ENCODE measurements at regions not wholly inside any gene's neighbourhood (a gene's known extent, or its start where the extent isn't known, plus 50 kb on each side); places are given as distances from the start of the nearest gene placed in this dataset.
"Not testable (repeated sequence)": the region's sequence is repeated elsewhere in the genome, so short reads cannot be mapped to it uniquely, and the experiment has no call there.

DNA sequence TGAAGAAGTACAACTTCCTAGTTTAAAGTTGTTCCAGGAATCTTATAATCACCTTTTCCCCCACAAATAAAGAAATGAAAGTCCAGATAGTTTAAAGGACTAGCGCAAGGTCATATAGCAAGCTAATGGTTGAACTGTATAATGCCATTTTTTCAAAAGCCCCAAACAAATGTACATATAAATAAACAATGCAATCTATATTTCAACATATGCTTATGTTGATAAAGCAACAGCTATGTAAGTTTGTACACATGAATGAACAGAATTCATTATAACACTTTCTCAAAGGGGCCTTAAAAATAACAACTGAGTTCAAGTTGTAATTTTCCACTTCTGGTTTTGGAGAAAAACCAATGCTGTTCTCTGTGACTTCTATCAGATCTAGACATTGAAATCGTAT lies 1628.6 kb downstream of the CDH8 start:
- Mint-ChIP-seq H3K9me3 (peaks cover 1% of the 10 kb centered on the region), H3K4me1 (ENCODE audit: low read depth) (no peaks in the 10 kb centered on the region), H3K27me3 (ENCODE audit: low read depth) (no peaks in the 10 kb centered on the region), H3K27ac (no peak overlapping the region), H3K36me3 (ENCODE audit: low read depth) (no peaks in the 10 kb centered on the region), H3K4me3 (no peak overlapping the region)
- intact Hi-C loops (cut with micrococcal nuclease) = no loop called here
- CTCF ChIA-PET = no interaction called here
- DNase-seq = no peak

DNA sequence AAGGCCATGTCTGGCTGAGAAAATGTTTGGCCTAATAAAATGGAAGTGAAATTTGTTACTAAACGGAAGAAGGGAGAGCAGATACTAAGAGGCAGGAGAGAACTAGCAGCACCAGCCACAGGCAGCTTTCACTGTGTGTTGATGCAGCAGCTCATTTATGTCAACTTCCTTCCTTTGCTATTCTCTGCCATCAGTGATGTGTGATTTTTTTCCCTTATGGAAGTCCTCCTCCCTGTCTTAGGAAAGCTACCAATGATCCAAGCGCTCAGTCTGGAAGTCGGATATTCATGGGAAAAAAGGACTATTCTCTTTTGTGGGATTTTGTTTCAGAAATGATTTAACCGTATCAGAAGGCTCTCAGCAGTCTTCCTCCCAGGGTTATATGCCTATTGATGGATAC lies 1629.2 kb downstream of the CDH8 start:
- no peak overlapping the region for H3K27ac Mint-ChIP-seq
- intact Hi-C loops (cut with micrococcal nuclease) = no loop called here
- no peaks in the 10 kb centered on the region for H3K27me3 Mint-ChIP-seq (ENCODE audit: low read depth)
- CTCF ChIA-PET = no interaction called here
- H3K36me3 Mint-ChIP-seq (ENCODE audit: low read depth) = no peaks in the 10 kb centered on the region
- H3K4me3 Mint-ChIP-seq = no peak overlapping the region
- no peak for DNase-seq
- peaks cover 1% of the 10 kb centered on the region for H3K9me3 Mint-ChIP-seq
- H3K4me1 Mint-ChIP-seq (ENCODE audit: low read depth) = no peaks in the 10 kb centered on the region

DNA sequence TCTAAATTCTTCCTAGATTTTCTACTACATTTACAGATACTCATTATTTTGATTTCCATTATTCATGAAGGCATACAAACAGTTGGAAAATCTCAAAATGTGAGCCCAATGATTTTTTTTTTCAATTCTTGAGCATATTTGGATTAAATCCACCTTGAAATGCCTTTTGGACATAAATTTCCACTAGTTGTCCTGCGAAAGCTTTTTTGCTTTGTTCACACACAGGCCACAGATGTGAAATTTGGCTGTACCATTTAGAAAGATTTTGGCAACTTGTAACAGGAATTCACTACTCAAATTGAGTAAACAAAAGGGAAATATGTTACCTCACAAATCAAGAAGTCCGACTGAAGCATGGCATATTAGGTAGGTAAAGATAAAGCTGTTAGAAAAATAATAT lies 1631.0 kb downstream of the CDH8 start:
- Mint-ChIP-seq H3K27me3 (ENCODE audit: low read depth) (no peaks in the 10 kb centered on the region), H3K9me3 (peaks cover 1% of the 10 kb centered on the region), H3K27ac (no peak overlapping the region), H3K36me3 (ENCODE audit: low read depth) (no peaks in the 10 kb centered on the region), H3K4me1 (ENCODE audit: low read depth) (no peaks in the 10 kb centered on the region), H3K4me3 (no peak overlapping the region)
- intact Hi-C loops (cut with micrococcal nuclease) = no loop called here
- DNase-seq = no peak
- CTCF ChIA-PET = no interaction called here

DNA sequence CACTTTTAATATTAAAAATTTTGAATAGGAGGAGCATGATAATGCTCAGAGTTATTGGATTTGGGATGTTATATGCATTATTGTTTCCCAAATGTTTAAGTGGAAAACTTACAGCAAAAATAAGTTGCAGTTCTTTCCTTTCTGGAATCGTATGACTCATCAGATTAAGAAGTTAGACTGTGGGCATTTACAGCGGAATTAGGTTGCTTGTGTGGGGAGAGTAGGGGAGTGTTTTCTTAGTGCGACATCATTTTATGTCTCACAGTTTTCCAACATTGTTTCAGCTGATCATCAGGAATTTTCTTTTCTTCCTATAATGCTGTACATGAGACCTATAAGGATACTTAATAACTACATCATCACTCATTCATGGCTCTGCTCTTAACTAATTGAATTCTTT lies 1631.8 kb downstream of the CDH8 start:
- Mint-ChIP-seq H3K36me3 (ENCODE audit: low read depth) (no peaks in the 10 kb centered on the region), H3K9me3 (peaks cover 1% of the 10 kb centered on the region), H3K4me1 (ENCODE audit: low read depth) (no peaks in the 10 kb centered on the region), H3K27ac (no peak overlapping the region), H3K27me3 (ENCODE audit: low read depth) (no peaks in the 10 kb centered on the region), H3K4me3 (no peak overlapping the region)
- DNase-seq = no peak
- CTCF ChIA-PET = no interaction called here
- intact Hi-C loops (cut with micrococcal nuclease) = no loop called here

DNA sequence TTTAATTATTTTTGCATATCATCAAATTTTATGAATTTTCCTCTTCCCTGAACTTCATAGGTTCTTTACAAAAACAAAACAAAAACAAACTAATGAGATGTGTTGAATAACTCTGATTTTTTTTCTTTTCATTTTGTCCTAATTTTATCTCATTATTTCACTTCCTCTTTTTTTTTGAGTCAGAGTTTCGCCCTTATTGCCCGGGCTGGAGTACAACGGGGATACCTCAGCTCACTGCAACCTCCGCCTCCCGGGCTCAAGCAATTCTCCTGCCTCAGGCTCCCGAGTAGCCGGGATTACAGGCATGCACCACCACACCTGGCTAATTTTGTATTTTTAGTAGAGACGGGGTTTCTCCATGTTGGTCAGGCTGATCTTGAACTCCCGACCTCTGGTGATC lies 1633.3 kb downstream of the CDH8 start:
- H3K4me3 Mint-ChIP-seq; H3K9me3 Mint-ChIP-seq; H3K36me3 Mint-ChIP-seq (ENCODE audit: low read depth); H3K4me1 Mint-ChIP-seq (ENCODE audit: low read depth); DNase-seq; H3K27ac Mint-ChIP-seq; H3K27me3 Mint-ChIP-seq (ENCODE audit: low read depth); intact Hi-C loops (cut with micrococcal nuclease); CTCF ChIA-PET: not testable (repeated sequence)

DNA sequence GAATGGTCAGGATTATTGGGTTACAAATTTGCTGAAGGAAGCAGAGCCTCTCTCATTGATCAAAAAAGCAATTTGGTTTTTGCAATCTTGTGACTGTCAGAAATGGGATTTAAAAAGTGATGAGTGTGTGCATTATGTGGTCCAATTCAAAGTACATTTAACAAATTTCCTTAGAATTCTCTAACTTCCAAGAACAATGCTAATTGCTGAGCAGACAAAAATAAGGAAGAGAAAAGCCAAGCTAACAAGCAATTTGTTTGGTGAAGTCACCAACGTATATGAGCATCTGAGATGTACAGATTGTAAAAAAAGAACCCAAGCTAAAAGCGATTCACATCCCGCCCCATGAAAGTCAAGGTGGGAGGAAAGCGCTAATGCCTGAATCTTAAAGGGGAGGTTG lies 1643.9 kb downstream of the CDH8 start:
- Mint-ChIP-seq H3K4me3 (no peak overlapping the region), H3K9me3 (peaks cover 2% of the 10 kb centered on the region), H3K36me3 (ENCODE audit: low read depth) (no peaks in the 10 kb centered on the region), H3K27me3 (ENCODE audit: low read depth) (no peaks in the 10 kb centered on the region), H3K4me1 (ENCODE audit: low read depth) (no peaks in the 10 kb centered on the region), H3K27ac (no peak overlapping the region)
- intact Hi-C loops (cut with micrococcal nuclease) = no loop called here
- DNase-seq = no peak
- CTCF ChIA-PET = no interaction called here

DNA sequence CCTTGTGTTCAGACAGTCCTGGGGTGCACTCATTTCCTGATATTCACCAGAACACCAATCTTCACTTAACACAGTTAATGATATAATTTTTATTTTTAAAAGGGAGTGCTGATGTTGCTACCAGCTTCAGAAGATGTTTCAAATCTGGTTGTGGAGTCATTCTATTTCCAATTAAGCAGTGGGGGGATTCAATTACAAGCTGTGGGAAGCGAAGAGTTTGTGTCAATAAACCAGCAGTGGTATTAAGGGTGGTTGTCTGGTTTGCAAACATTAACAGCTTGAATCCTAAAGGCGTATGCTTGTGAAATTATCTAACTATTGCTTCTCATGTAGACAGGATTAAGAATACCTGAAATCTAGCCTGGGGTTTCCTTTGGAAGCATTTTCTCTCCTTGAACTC lies 1637.5 kb upstream of the GOT2 start:
- peaks cover 6% of the 10 kb centered on the region for H3K9me3 Mint-ChIP-seq
- H3K4me3 Mint-ChIP-seq = no peak overlapping the region
- H3K4me1 Mint-ChIP-seq (ENCODE audit: low read depth) = no peaks in the 10 kb centered on the region
- DNase-seq = no peak
- H3K36me3 Mint-ChIP-seq (ENCODE audit: low read depth) = no peaks in the 10 kb centered on the region
- H3K27ac Mint-ChIP-seq = no peak overlapping the region
- intact Hi-C loops (cut with micrococcal nuclease) = no loop called here
- CTCF ChIA-PET = no interaction called here
- H3K27me3 Mint-ChIP-seq (ENCODE audit: low read depth) = no peaks in the 10 kb centered on the region

DNA sequence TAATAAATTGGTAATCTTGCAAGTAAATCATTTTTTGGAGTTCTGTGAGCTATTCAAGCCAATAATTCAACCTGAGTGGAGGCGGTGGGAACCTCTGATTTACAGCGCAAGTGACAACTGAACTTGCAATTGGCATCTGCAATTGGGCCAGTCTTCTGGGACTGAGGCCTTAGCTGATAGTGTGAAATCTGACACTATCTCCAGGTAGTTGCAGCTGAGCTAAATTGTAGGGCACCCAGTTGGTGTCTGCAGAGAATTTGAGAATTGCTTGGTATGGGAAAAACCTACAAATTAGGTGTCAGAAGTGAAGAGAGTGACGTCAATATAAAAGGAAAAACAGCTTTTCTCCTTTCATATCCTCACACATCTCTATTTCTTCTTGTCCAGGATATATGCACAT lies 1633.6 kb upstream of the GOT2 start:
- Mint-ChIP-seq H3K4me1 (ENCODE audit: low read depth) (no peaks in the 10 kb centered on the region), H3K27ac (no peak overlapping the region), H3K27me3 (ENCODE audit: low read depth) (no peaks in the 10 kb centered on the region), H3K9me3 (no peaks in the 10 kb centered on the region), H3K36me3 (ENCODE audit: low read depth) (no peaks in the 10 kb centered on the region), H3K4me3 (no peak overlapping the region)
- no peak for DNase-seq
- intact Hi-C loops (cut with micrococcal nuclease) = no loop called here
- CTCF ChIA-PET = no interaction called here

DNA sequence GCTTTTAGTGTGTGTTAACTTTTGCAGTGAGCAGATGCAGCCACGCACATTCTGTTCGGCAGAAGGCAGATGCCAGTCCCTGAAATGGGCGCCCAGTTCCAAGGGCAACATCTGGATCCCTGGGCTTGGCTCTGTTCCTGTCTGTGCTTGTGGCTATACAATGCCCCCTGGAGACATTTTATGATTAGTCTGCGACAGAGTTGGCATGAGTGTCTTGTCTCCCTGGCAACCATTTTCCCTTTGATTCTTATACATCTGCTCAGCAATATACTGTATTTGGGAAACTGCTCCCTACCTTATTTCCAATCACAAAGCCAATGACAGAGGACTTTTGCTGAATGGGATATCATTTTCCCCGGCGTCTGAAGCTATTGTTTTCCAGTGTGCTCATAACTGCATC lies 1629.5 kb upstream of the GOT2 start:
- Mint-ChIP-seq H3K27me3 (ENCODE audit: low read depth) (no peaks in the 10 kb centered on the region), H3K4me3 (no peak overlapping the region), H3K27ac (no peak overlapping the region), H3K9me3 (peaks cover 2% of the 10 kb centered on the region), H3K4me1 (ENCODE audit: low read depth) (no peaks in the 10 kb centered on the region), H3K36me3 (ENCODE audit: low read depth) (no peaks in the 10 kb centered on the region)
- DNase-seq = no peak
- CTCF ChIA-PET = no interaction called here
- intact Hi-C loops (cut with micrococcal nuclease) = no loop called here

DNA sequence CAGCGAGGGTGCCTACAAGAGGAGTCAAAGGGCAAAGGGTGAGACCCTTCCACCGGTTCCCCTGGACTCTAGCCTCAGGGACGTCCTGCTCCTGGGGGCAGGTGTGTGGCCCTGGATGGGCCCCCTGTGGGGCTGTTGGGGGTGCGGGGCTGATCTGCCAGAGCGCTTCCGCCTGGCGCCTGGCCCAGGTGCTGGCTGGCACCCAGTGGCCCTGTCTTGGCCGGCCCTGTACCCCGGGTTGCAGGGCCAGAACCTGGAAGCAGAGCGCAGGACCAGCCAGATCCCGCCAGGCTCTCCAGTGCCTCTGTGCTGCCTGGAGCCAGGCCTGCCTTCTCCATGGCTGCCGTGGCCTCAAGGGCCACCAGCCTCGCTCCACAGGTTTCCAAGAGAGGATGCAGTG lies 1625.8 kb upstream of the GOT2 start:
- intact Hi-C loops (cut with micrococcal nuclease); H3K27ac Mint-ChIP-seq; CTCF ChIA-PET; H3K27me3 Mint-ChIP-seq (ENCODE audit: low read depth); H3K9me3 Mint-ChIP-seq; H3K36me3 Mint-ChIP-seq (ENCODE audit: low read depth); DNase-seq; H3K4me1 Mint-ChIP-seq (ENCODE audit: low read depth); H3K4me3 Mint-ChIP-seq: not testable (repeated sequence)

DNA sequence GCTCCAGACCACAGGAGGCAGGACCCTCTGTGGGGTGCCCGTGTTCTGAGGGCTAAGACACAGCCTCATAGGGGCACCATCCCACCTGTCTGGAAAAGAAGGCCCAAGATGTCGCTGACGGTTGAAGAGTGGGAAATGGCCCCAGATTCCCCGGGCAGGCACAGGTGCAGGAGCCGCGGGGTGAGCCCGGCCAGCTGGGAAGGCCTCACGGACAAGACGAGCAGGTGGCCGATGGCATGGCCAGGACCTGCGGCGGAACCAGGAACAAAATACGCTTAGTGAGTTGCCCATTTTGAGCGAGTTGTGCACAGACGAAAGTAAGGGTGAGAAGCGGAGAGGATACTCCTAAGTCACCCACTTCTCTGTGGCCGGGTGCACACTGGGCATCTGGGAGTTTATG lies 1625.3 kb upstream of the GOT2 start:
- H3K27ac Mint-ChIP-seq; H3K4me1 Mint-ChIP-seq (ENCODE audit: low read depth); H3K27me3 Mint-ChIP-seq (ENCODE audit: low read depth); H3K9me3 Mint-ChIP-seq; H3K36me3 Mint-ChIP-seq (ENCODE audit: low read depth); CTCF ChIA-PET; intact Hi-C loops (cut with micrococcal nuclease); H3K4me3 Mint-ChIP-seq; DNase-seq: not testable (repeated sequence)

DNA sequence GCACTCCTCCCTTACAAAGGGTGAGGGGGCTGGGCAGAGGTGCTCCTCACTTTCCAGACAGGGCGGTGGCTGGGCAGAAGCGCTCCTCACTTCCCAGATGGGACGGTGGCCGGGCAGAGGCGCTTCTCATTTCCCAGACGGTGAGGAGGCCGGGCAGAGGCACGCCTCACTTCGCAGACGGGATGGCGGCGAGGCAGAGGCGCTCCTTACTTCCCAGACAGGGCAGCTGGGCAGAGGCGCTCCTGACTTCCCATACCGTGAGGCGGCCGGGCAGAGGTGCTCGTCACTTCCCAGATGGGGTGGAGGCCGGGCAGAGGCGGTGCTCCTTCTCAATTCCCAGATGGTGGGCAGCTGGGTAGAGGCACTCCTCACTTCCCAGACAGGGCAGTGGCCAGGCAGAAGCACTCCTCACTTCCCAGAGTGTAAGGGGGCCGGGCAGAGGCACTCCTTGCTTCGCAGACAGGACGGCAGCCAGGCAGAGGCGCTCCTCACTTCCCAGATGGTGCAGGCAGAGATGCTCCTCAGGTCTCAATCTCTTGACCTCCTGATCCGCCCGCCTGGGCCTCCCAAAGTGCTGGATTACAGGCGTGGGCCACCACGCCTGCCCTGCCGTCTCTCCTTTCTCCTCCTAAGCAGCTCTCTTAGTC lies 1623.9 kb upstream of the GOT2 start:
- H3K27me3 Mint-ChIP-seq (ENCODE audit: low read depth); CTCF ChIA-PET; H3K4me3 Mint-ChIP-seq; H3K4me1 Mint-ChIP-seq (ENCODE audit: low read depth); DNase-seq; H3K27ac Mint-ChIP-seq; H3K9me3 Mint-ChIP-seq; intact Hi-C loops (cut with micrococcal nuclease); H3K36me3 Mint-ChIP-seq (ENCODE audit: low read depth): not testable (repeated sequence)

DNA sequence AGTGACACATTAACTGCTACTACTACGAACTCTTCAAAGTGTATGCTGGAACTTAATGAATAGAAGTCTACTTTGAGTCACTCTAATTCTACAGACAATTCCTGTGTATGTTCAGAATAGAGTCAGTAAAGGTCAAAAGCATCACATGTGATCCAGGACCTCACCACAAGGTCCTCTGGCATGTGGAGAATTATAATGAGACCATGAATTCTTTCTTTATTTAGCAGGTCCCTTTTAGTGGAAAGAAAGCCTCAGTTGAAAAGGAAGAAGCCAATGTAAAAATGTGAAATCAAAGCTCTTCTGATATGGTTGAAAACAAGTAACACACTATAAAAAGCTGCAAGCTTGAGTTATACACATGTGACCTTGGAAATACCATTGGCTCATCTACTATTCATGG lies 1612.1 kb upstream of the GOT2 start:
- intact Hi-C loops (cut with micrococcal nuclease) = no loop called here
- no peaks in the 10 kb centered on the region for H3K27me3 Mint-ChIP-seq (ENCODE audit: low read depth)
- CTCF ChIA-PET = no interaction called here
- no peaks in the 10 kb centered on the region for H3K4me1 Mint-ChIP-seq (ENCODE audit: low read depth)
- DNase-seq = no peak
- H3K36me3 Mint-ChIP-seq (ENCODE audit: low read depth) = no peaks in the 10 kb centered on the region
- no peak overlapping the region for H3K27ac Mint-ChIP-seq
- peaks cover 2% of the 10 kb centered on the region for H3K9me3 Mint-ChIP-seq
- H3K4me3 Mint-ChIP-seq = no peak overlapping the region

DNA sequence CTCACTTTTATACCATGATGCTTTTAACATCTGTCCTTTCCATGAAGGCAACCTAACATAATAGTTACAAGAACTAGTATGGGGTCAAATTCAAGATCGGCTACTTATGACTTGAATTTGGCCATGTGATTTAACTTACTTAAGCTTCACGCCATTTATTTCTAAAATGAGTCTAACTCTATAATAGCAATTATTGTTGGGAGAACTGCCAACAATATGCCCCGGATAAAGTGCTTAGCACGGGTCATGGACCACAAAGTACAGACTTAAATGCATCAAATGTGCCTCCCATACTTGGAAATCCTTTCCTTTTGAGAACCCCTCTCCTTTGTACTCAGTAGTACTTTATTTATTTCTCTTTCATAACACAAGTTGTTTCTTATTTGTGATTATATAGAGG lies 1603.6 kb upstream of the GOT2 start:
- CTCF ChIA-PET = no interaction called here
- Mint-ChIP-seq H3K27me3 (ENCODE audit: low read depth) (no peaks in the 10 kb centered on the region), H3K9me3 (peaks cover 4% of the 10 kb centered on the region), H3K36me3 (ENCODE audit: low read depth) (no peaks in the 10 kb centered on the region), H3K4me1 (ENCODE audit: low read depth) (no peaks in the 10 kb centered on the region), H3K27ac (no peak overlapping the region), H3K4me3 (no peak overlapping the region)
- intact Hi-C loops (cut with micrococcal nuclease) = no loop called here
- DNase-seq = no peak
